ENCODE measurements at regions not wholly inside any gene's neighbourhood (a gene's known extent, or its start where the extent isn't known, plus 50 kb on each side); places are given as distances from the start of the nearest gene placed in this dataset.

DNA sequence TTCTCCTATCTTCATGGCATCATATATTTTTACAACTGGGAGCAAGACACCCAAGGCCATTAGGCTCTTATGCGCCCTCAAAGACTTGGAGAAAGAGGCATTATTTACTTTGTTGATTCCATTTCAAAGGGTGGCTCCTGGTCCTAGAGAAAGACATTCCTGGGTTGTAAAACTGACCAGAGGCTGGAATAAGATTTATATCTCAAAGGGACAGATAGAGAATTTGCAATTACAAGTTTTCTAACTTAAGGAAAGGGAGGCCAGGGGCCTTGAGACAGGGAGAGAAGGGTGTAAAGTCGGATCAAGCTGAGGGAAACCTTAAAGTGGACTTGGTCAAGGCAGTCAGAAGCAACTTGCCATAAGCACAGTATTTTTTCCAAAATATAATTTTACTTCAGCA is 1086.0 kb downstream of the SORCS3 start:
- TF ChIP-seq EP300 (IDR thresholded peaks at IDR 0.05) (no peak), POLR2A (IDR thresholded peaks at IDR 0.05; ENCODE audit: low read depth) (no peak), POLR2AphosphoS5 (IDR thresholded peaks at IDR 0.05) (no peak)
- TF ChIP-seq, protein P1, sequence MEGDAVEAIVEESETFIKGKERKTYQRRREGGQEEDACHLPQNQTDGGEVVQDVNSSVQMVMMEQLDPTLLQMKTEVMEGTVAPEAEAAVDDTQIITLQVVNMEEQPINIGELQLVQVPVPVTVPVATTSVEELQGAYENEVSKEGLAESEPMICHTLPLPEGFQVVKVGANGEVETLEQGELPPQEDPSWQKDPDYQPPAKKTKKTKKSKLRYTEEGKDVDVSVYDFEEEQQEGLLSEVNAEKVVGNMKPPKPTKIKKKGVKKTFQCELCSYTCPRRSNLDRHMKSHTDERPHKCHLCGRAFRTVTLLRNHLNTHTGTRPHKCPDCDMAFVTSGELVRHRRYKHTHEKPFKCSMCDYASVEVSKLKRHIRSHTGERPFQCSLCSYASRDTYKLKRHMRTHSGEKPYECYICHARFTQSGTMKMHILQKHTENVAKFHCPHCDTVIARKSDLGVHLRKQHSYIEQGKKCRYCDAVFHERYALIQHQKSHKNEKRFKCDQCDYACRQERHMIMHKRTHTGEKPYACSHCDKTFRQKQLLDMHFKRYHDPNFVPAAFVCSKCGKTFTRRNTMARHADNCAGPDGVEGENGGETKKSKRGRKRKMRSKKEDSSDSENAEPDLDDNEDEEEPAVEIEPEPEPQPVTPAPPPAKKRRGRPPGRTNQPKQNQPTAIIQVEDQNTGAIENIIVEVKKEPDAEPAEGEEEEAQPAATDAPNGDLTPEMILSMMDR (IDR thresholded peaks at IDR 0.05), result no peak

Data from esophagus muscularis mucosa (tissue), 4 donors.